ENCODE measurements at regions not wholly inside any gene's neighbourhood (a gene's known extent, or its start where the extent isn't known, plus 50 kb on each side); places are given as distances from the start of the nearest gene placed in this dataset.

GRCh38 chr12:114045349-114045748 is 79.2 kb upstream of the RBM19 start:
- intact Hi-C loops (cut with DNase I), result no loop called here
- no peaks in the 10 kb centered on the region for H3K9me3 ChIP-seq
- no peaks in the 10 kb centered on the region for H3K27me3 ChIP-seq
- H3K36me3 ChIP-seq, result no peaks in the 10 kb centered on the region
- TF ChIP-seq, protein P1, sequence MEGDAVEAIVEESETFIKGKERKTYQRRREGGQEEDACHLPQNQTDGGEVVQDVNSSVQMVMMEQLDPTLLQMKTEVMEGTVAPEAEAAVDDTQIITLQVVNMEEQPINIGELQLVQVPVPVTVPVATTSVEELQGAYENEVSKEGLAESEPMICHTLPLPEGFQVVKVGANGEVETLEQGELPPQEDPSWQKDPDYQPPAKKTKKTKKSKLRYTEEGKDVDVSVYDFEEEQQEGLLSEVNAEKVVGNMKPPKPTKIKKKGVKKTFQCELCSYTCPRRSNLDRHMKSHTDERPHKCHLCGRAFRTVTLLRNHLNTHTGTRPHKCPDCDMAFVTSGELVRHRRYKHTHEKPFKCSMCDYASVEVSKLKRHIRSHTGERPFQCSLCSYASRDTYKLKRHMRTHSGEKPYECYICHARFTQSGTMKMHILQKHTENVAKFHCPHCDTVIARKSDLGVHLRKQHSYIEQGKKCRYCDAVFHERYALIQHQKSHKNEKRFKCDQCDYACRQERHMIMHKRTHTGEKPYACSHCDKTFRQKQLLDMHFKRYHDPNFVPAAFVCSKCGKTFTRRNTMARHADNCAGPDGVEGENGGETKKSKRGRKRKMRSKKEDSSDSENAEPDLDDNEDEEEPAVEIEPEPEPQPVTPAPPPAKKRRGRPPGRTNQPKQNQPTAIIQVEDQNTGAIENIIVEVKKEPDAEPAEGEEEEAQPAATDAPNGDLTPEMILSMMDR (IDR thresholded peaks at IDR 0.05), result no peak
- no peak for TF ChIP-seq POLR2A (IDR thresholded peaks at IDR 0.05)
- DNase-seq, result no peak
- H3K4me3 ChIP-seq (replicated peaks in 1 of 3), result no peak overlapping the region
- no peaks in the 10 kb centered on the region for H3K4me1 ChIP-seq
- no peak overlapping the region for H3K27ac ChIP-seq
- 36 to 37% methylated on average over 7 of the region's 7 CpGs for WGBS, 2 donors

GRCh38 chr12:114041590-114041989 is 75.5 kb upstream of the RBM19 start:
- WGBS, 2 donors, result 80 to 85% methylated on average over 1 of the region's 1 CpG
- Histone ChIP-seq H3K4me1 (no peaks in the 10 kb centered on the region), H3K4me3 (replicated peaks in 1 of 3) (no peak overlapping the region), H3K9me3 (no peaks in the 10 kb centered on the region), H3K36me3 (no peaks in the 10 kb centered on the region), H3K27me3 (no peaks in the 10 kb centered on the region), H3K27ac (no peak overlapping the region)
- DNase-seq, result no peak
- intact Hi-C loops (cut with DNase I), result no loop called here
- TF ChIP-seq, protein P1 (IDR thresholded peaks at IDR 0.05), result no peak

DNA sequence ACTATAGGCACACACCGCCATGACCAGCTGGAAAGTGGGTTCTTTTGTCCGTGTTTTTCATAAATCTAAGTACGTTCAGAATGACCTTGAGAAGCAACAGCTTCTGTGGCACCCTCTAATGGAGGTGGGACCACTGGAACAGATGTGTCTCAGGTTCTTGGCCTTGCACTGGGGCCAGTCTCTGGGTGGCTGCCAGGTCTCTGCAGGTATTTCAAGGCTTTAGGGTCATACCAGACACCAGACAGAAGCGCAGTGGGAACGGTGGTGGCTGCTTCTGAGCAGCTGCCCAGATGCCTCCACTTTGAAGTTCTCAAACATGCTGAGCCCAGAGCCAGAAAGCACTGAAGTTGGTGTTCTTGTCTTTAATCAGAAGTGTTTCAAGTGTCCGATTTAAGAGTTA is 75.0 kb upstream of the RBM19 start:
- TF ChIP-seq POLR2A (IDR thresholded peaks at IDR 0.05), result no peak
- TF ChIP-seq, protein P1 (IDR thresholded peaks at IDR 0.05), result no peak
- WGBS, 2 donors, result 69 to 80% methylated on average over 6 of the region's 6 CpGs
- Histone ChIP-seq H3K27ac (no peak overlapping the region), H3K4me3 (replicated peaks in 1 of 3) (no peak overlapping the region), H3K4me1 (no peaks in the 10 kb centered on the region), H3K27me3 (no peaks in the 10 kb centered on the region), H3K9me3 (no peaks in the 10 kb centered on the region), H3K36me3 (no peaks in the 10 kb centered on the region)
- no peak for DNase-seq
- intact Hi-C loops (cut with DNase I), result no loop called here

DNA sequence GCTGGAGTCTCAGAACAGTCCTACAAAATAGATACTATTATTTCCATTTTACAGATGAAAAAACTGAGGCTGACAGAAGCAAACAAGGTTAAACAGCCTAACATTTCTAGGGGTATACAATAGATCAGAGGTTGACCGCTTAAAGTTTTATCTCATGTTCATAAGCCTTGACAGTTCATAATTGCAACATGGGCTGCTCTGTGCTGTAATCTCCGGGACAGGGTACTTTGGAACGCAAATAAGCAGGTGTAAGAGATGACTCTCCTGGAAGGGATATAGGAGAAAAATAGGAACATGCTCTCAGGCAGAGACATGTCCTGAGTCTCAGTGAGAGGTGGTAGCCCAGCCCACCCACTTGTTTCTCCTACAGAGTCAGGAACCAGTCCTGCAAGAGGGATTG is 72.8 kb upstream of the RBM19 start:
- intact Hi-C loops (cut with DNase I), result no loop called here
- no peak overlapping the region for H3K27ac ChIP-seq
- WGBS, 2 donors, result 92 to 95% methylated on average over 3 of the region's 3 CpGs
- no peak for DNase-seq
- H3K36me3 ChIP-seq, result no peaks in the 10 kb centered on the region
- TF ChIP-seq, protein P1 (IDR thresholded peaks at IDR 0.05), result no peak
- TF ChIP-seq POLR2A (IDR thresholded peaks at IDR 0.05), result no peak
- no peaks in the 10 kb centered on the region for H3K4me1 ChIP-seq
- no peaks in the 10 kb centered on the region for H3K9me3 ChIP-seq
- no peak overlapping the region for H3K4me3 ChIP-seq (replicated peaks in 1 of 3)
- no peaks in the 10 kb centered on the region for H3K27me3 ChIP-seq

DNA sequence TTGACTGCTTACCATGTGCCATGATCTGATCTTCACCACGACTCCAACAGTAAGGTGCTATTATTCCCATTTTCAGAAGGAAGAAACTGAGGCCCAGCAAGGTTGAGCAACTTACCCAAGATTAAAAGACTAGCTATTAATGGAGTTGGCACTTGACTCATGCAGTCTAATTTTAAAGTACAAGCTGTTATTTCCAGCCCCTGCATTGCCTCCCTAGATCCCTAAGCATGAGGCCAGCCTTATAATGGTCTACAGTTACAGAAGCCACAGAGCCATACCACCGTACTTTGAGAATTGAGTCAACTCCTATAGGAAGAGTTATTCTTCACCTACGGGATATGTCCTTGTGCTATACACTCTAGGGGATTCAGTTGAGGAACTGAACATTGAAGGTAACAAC is 66.7 kb upstream of the RBM19 start:
- Histone ChIP-seq H3K36me3 (no peaks in the 10 kb centered on the region), H3K4me3 (replicated peaks in 1 of 3) (no peak overlapping the region), H3K4me1 (no peaks in the 10 kb centered on the region), H3K27ac (no peak overlapping the region), H3K27me3 (no peaks in the 10 kb centered on the region), H3K9me3 (no peaks in the 10 kb centered on the region)
- WGBS, 2 donors, result 87 to 91% methylated on average over 3 of the region's 3 CpGs
- DNase-seq, result no peak
- intact Hi-C loops (cut with DNase I), result no loop called here
- TF ChIP-seq POLR2A (IDR thresholded peaks at IDR 0.05), result no peak
- TF ChIP-seq, protein P1 (IDR thresholded peaks at IDR 0.05), result no peak
